H9 (cell line): ENCODE measurements at regions not wholly inside any gene's neighbourhood (a gene's known extent, or its start where the extent isn't known, plus 50 kb on each side); places are given as distances from the start of the nearest gene placed in this dataset.

Experiments used
- DNase-seq: peaks from one replicate; pipeline ENCODE4 v3.0.0-alpha.2; 2017
- H2AFZ ChIP-seq: one replicate; pipeline ENCODE4 v1.6.1; 2013; ENCODE audit warnings: mild to moderate bottlenecking, low read length, control low read depth, moderate library complexity
- H2AK5ac ChIP-seq: 2 replicates; pipeline ENCODE4 v1.6.1; 2013; ENCODE audit warnings: low read length, control low read depth, mixed read lengths; ENCODE audit not compliant: insufficient read length
- H2BK120ac ChIP-seq: one replicate; pipeline ENCODE4 v1.6.1; 2013; ENCODE audit warnings: low read depth, mild to moderate bottlenecking, low read length, control low read depth, inconsistent platforms; ENCODE audit not compliant: poor library complexity, severe bottlenecking
- H2BK12ac ChIP-seq: 2 replicates; pipeline ENCODE4 v1.6.1; 2013; ENCODE audit warnings: low read length, control low read depth, mixed read lengths, low read depth; ENCODE audit not compliant: insufficient read length
- H2BK15ac ChIP-seq: 2 replicates; pipeline ENCODE4 v1.6.1; 2013; ENCODE audit warnings: low read depth, low read length, control low read depth
- H2BK20ac ChIP-seq: one replicate; pipeline ENCODE4 v1.6.1; 2013; ENCODE audit warnings: low read depth, mild to moderate bottlenecking, low read length, control low read depth, inconsistent platforms; ENCODE audit not compliant: poor library complexity, severe bottlenecking
- H2BK5ac ChIP-seq: 2 replicates; pipeline ENCODE4 v1.6.1; 2013; ENCODE audit warnings: low read length, control low read depth, mixed read lengths; ENCODE audit not compliant: insufficient read length
- H3K14ac ChIP-seq: 2 replicates; pipeline ENCODE4 v1.6.1; 2013; ENCODE audit warnings: low read length, control low read depth; ENCODE audit not compliant: insufficient read depth
- H3K18ac ChIP-seq: 2 replicates; pipeline ENCODE4 v1.6.1; 2013; ENCODE audit warnings: low read depth, mild to moderate bottlenecking, mixed read lengths, low read length, control low read depth; ENCODE audit not compliant: insufficient read length
- H3K23ac ChIP-seq: 2 replicates; pipeline ENCODE4 v1.6.1; 2013; ENCODE audit warnings: low read length, control low read depth, mixed read lengths, low read depth; ENCODE audit not compliant: insufficient read length
- H3K23me2 ChIP-seq: 2 replicates; pipeline ENCODE4 v1.6.1; 2013; ENCODE audit warnings: low read depth, mild to moderate bottlenecking, mixed read lengths, low read length, control low read depth; ENCODE audit not compliant: insufficient read length, poor library complexity, severe bottlenecking
- H3K27ac ChIP-seq: 2 replicates; pipeline ENCODE4 v1.5.1; 2013; ENCODE audit warnings: low read length, control low read depth, mixed read lengths, low read depth; ENCODE audit not compliant: insufficient read length
- H3K27me3 ChIP-seq: 2 replicates; pipeline ENCODE4 v1.6.1; 2013; ENCODE audit warnings: low read length, control low read depth, inconsistent platforms; ENCODE audit not compliant: insufficient read depth
- H3K4ac ChIP-seq: 2 replicates; pipeline ENCODE4 v1.6.1; 2013; ENCODE audit warnings: low read depth, mild to moderate bottlenecking, control low read depth, inconsistent platforms, low read length, moderate library complexity
- H3K4me1 ChIP-seq: 2 replicates; pipeline ENCODE4 v1.6.1; 2013; ENCODE audit warnings: low read length, control low read depth, inconsistent platforms; ENCODE audit not compliant: insufficient read depth
- H3K4me2 ChIP-seq: 2 replicates; pipeline ENCODE4 v1.6.1; 2013; ENCODE audit warnings: low read length, control low read depth, mixed read lengths; ENCODE audit not compliant: insufficient read length, insufficient read depth
- H3K56ac ChIP-seq: 2 replicates; pipeline ENCODE4 v1.6.1; 2013; ENCODE audit warnings: low read depth, mild to moderate bottlenecking, mixed read lengths, low read length, control low read depth; ENCODE audit not compliant: insufficient read length
- H3K79me1 ChIP-seq: 2 replicates; pipeline ENCODE4 v1.6.1; 2013; ENCODE audit warnings: low read depth, mild to moderate bottlenecking, moderate library complexity, low read length, control low read depth, inconsistent platforms; ENCODE audit not compliant: insufficient read depth, poor library complexity, severe bottlenecking
- H3K79me2 ChIP-seq: 2 replicates; pipeline ENCODE4 v1.6.1; 2013; ENCODE audit warnings: low read length, control low read depth, inconsistent platforms; ENCODE audit not compliant: insufficient read depth
- H3K9ac ChIP-seq: 2 replicates; pipeline ENCODE4 v1.6.1; 2013; ENCODE audit warnings: low read length, control low read depth, mixed read lengths; ENCODE audit not compliant: insufficient read length; ENCODE audit errors: extremely low read depth
- H3K9me3 ChIP-seq: one replicate; pipeline ENCODE4 v1.6.1; 2013; ENCODE audit warnings: low read depth, low read length, inconsistent platforms; ENCODE audit not compliant: control insufficient read depth
- H3T11ph ChIP-seq: one replicate; pipeline ENCODE4 v1.6.1; 2013; ENCODE audit warnings: mild to moderate bottlenecking, low read length, control low read depth, inconsistent platforms
- H4K20me1 ChIP-seq: one replicate; pipeline ENCODE4 v1.6.1; 2013; ENCODE audit not compliant: control insufficient read depth, insufficient read length, insufficient read depth
- H4K5ac ChIP-seq: 2 replicates; pipeline ENCODE4 v1.6.1; 2013; ENCODE audit warnings: low read depth, mild to moderate bottlenecking, mixed read lengths, low read length, control low read depth; ENCODE audit not compliant: insufficient read length
- H4K8ac ChIP-seq: replicated peaks from 2 replicates; pipeline ENCODE4 v1.6.1; 2013; ENCODE audit warnings: low read length, control low read depth, mixed read lengths, low read depth; ENCODE audit not compliant: insufficient read length
- H4K91ac ChIP-seq: 2 replicates; pipeline ENCODE4 v1.6.1; 2013; ENCODE audit warnings: low read depth, mild to moderate bottlenecking, moderate library complexity, mixed read lengths, low read length, control low read depth; ENCODE audit not compliant: insufficient read length
- H3K27ac Mint-ChIP-seq, 3 experiments: 2 replicates in 2 of 3; 3 replicates in 1 of 3; pipeline ENCODE4 v1.8.0; 2020 to 2021; ENCODE audit warnings: mixed read lengths in 3 of 3, mild to moderate bottlenecking in 1 of 3, moderate library complexity in 1 of 3
- H3K27me3 Mint-ChIP-seq: 2 replicates; pipeline ENCODE4 v1.8.0; 2021; ENCODE audit warnings: low read depth, mild to moderate bottlenecking, moderate library complexity, mixed read lengths
- H3K36me3 Mint-ChIP-seq, 3 experiments: 2 replicates in 2 of 3; 3 replicates in 1 of 3; pipeline ENCODE4 v1.8.0; 2020 to 2021; ENCODE audit warnings: low read depth in 3 of 3, mixed read lengths in 3 of 3; ENCODE audit not compliant: insufficient read depth in 1 of 3
- H3K4me1 Mint-ChIP-seq, 2 experiments: 2 replicates each; pipeline ENCODE4 v1.8.0; 2020; ENCODE audit warnings: mixed read lengths in 2 of 2
- H3K4me3 Mint-ChIP-seq, 2 experiments: 2 replicates in 1 of 2; 3 replicates in 1 of 2; pipeline ENCODE4 v1.8.0; 2020 to 2021; ENCODE audit warnings: mild to moderate bottlenecking in 2 of 2, mixed read lengths in 2 of 2, moderate library complexity in 1 of 2
- H3K9me3 Mint-ChIP-seq, 2 experiments: 2 replicates in 1 of 2; 3 replicates in 1 of 2; pipeline ENCODE4 v1.8.0; 2020; ENCODE audit warnings: mild to moderate bottlenecking in 2 of 2, mixed read lengths in 2 of 2, moderate library complexity in 1 of 2
- CTCF ChIP-seq: fragments of 200-600 bp; sonication (generic); conservative IDR thresholded peaks from 3 replicates; pipeline ENCODE4 v1.8.0; 2021; ENCODE audit warnings: antibody characterized with exemption, mild to moderate bottlenecking
- WGBS: extraction: QIAGEN DNeasy Blood & Tissue Kit; methylation state at CpG from one replicate; pipeline ENCODE4 v1.1.7; 2013; ENCODE audit warnings: missing lambda C conversion rate, low lambda C conversion rate, mixed read lengths; ENCODE audit not compliant: insufficient read length; ENCODE audit errors: extremely low coverage; 5-methylcytosine and 5-hydroxymethylcytosine counted together

DNA sequence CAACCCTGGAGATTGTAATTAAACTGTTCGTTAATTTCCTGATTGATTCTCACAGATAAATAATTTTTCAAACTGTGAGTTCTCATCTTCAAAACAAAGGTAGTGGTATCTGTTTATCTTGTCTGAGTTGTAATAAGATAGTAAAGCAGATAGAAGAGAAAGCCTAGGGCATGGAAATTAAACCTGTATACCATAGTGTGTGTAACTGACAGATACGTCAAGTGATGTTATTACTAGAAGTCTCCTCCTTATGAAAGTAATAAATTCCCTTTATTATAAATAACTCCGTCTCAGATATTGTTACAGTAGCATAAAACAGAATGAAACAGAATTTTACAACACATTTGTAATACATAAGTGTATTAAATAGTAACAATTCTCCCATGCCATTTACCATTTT is 1065.1 kb downstream of the SLITRK1 start:
- Histone ChIP-seq H2AFZ (no peak overlapping the region), H2BK120ac (no peak overlapping the region), H3K79me2 (no peaks in the 10 kb centered on the region), H2BK12ac (no peak overlapping the region), H4K5ac (no peak overlapping the region), H3K23ac (no peak overlapping the region), H3K79me1 (no peaks in the 10 kb centered on the region), H3K14ac (no peak overlapping the region), H3K4me1 (no peaks in the 10 kb centered on the region), H4K20me1 (no peaks in the 10 kb centered on the region), H4K8ac (no peak overlapping the region), H3K9ac (no peak overlapping the region), H2BK5ac (no peak overlapping the region), H3K56ac (no peak overlapping the region), H3K4me2 (no peak overlapping the region), H3K4ac (no peak overlapping the region), H2AK5ac (no peak overlapping the region), H3K23me2 (no peaks in the 10 kb centered on the region), H3T11ph (no peak overlapping the region), H3K9me3 (no peaks in the 10 kb centered on the region), H2BK20ac (no peak overlapping the region), H4K91ac (no peak overlapping the region), H2BK15ac (no peak overlapping the region), H3K27me3 (no peaks in the 10 kb centered on the region), H3K27ac (no peak overlapping the region), H3K18ac (no peak overlapping the region)
- H3K9me3 Mint-ChIP-seq: peaks cover 11 to 22% of the 10 kb centered on the region in 2 experiments
- H3K36me3 Mint-ChIP-seq: peaks cover 0 to 15% (median 2%) of the 10 kb centered on the region in 3 experiments; a peak in 4 of 7 replicates
- no CpG with 5 or more reads among the region's 3 CpGs for WGBS
- peaks cover 0 to 2% of the 10 kb centered on the region in 2 experiments; a peak in 1 of 4 replicates for H3K4me1 Mint-ChIP-seq
- H3K27me3 Mint-ChIP-seq: no peaks in the 10 kb centered on the region
- H3K27ac Mint-ChIP-seq: no peak overlapping the region
- no peak for TF ChIP-seq CTCF
- no peak for DNase-seq
- no peak overlapping the region for H3K4me3 Mint-ChIP-seq
